HCT116 (cell line): ENCODE measurements at regions not wholly inside any gene's neighbourhood (a gene's known extent, or its start where the extent isn't known, plus 50 kb on each side); places are given as distances from the start of the nearest gene placed in this dataset.
A peak's percentile ranks its signal among the peaks of the same experiment; 100 is the strongest.

Experiments used
- ATAC-seq: fragments of 200-7000 bp; cut with Tn5 transposase; 2 replicates; pipeline ENCODE4 v1.9.1; 2020; ENCODE audit warnings: mild to moderate bottlenecking, moderate library complexity
- BruUV-seq: library from RNA; stranded (reverse); fragments of 400-500 nt; replicated peaks from 2 replicates; lab custom pipeline; 2021; lab: Mats Ljungman, UMichigan
- CTCF ChIA-PET: fragments of 300-600 bp; sonication (Branson Sonifier 250); formaldehyde crosslinking; loops from one replicate; lab custom pipeline; 2021; ENCODE audit warnings: antibody characterized with exemption; lab: Charles Lee
- POLR2A ChIA-PET: fragments of 300-600, 350-600 bp; sonication (Branson Sonifier 250); formaldehyde crosslinking; loops from one replicate; lab custom pipeline; 2021; ENCODE audit warnings: antibody characterized with exemption; lab: Charles Lee
- RAD21 ChIA-PET, 2 experiments: fragments of 300-600 bp; sonication (Branson Sonifier 250); formaldehyde crosslinking; loops; one replicate each; lab custom pipeline; 2023; ENCODE audit warnings: low total read pairs in 2 of 2; ENCODE audit not compliant: uncharacterized antibody in 2 of 2, unreplicated experiment in 2 of 2, low non-redundant PET in 1 of 2; lab: Charles Lee
- DNase-seq: peaks from one replicate; pipeline ENCODE4 v3.0.0-alpha.2; 2010; ENCODE audit warnings: low read depth, low spot score
- H2AFZ ChIP-seq: fragments of 200-600 bp; shearing (Covaris generic), sonication (generic); 2 replicates; pipeline ENCODE4 v1.6.1; 2017; ENCODE audit warnings: low read depth, mixed run types, mixed read lengths, antibody characterized with exemption, low read length; ENCODE audit not compliant: poor library complexity, severe bottlenecking
- H3K27ac ChIP-seq: 2 replicates; pipeline ENCODE4 v1.5.1; 2012; ENCODE audit warnings: low read depth, low read length
- H3K27me3 ChIP-seq: fragments of 200-600 bp; sonication (generic); 2 replicates; pipeline ENCODE4 v1.6.1; 2016; ENCODE audit warnings: mixed run types, low read length, mixed read lengths; ENCODE audit not compliant: insufficient read depth
- H3K36me3 ChIP-seq, 2 experiments: fragments of 200-500 bp in 1 of 2; fragments of 200-600 bp in 1 of 2; sonication (Bioruptor generic) in 1 of 2; sonication (generic) in 1 of 2; 2 replicates each; pipeline versions ENCODE4 v1.5.1 to v1.6.1; 2014 to 2016; ENCODE audit warnings: low read length in 2 of 2, inconsistent platforms in 1 of 2, mixed read lengths in 1 of 2, mixed run types in 1 of 2; ENCODE audit not compliant: insufficient read depth in 2 of 2, control insufficient read depth in 1 of 2
- H3K4me1 ChIP-seq, 2 experiments: fragments of 200-600 bp in 1 of 2; sonication (generic) in 1 of 2; 2 replicates each; pipeline versions ENCODE4 v1.5.1 to v1.6.1; 2012 to 2017; ENCODE audit warnings: low read length in 2 of 2, inconsistent platforms in 1 of 2, mild to moderate bottlenecking in 1 of 2, mixed read lengths in 1 of 2, mixed run types in 1 of 2, moderate library complexity in 1 of 2; ENCODE audit not compliant: insufficient read depth in 2 of 2, control insufficient read depth in 1 of 2
- H3K4me2 ChIP-seq: fragments of 200-600 bp; sonication (generic); 2 replicates; pipeline ENCODE4 v1.6.1; 2017; ENCODE audit warnings: mixed run types, low read length, mixed read lengths
- H3K4me3 ChIP-seq, 2 experiments: fragments of 200-600 bp in 1 of 2; sonication (generic) in 1 of 2; replicated peaks in 1 of 2; 2 replicates each; pipeline ENCODE4 v1.5.1; 2011 to 2016; ENCODE audit warnings: low read length in 2 of 2, control low read depth in 1 of 2, low read depth in 1 of 2, mild to moderate bottlenecking in 1 of 2, mixed read lengths in 1 of 2, mixed run types in 1 of 2
- H3K79me2 ChIP-seq: fragments of 200-600 bp; sonication (generic); 2 replicates; pipeline ENCODE4 v1.6.1; 2017; ENCODE audit warnings: mild to moderate bottlenecking, mixed run types, low read length, moderate library complexity, mixed read lengths; ENCODE audit not compliant: insufficient read depth
- H3K9ac ChIP-seq: fragments of 200-600 bp; sonication (generic); 2 replicates; pipeline ENCODE4 v1.6.1; 2016; ENCODE audit warnings: low read length, mixed read lengths
- H3K9me2 ChIP-seq: fragments of 200-600 bp; sonication (generic), shearing (Covaris generic); 2 replicates; pipeline ENCODE4 v1.6.1; 2017; ENCODE audit warnings: mixed run types, mild to moderate bottlenecking, moderate library complexity; ENCODE audit not compliant: insufficient read depth
- H3K9me3 ChIP-seq, 2 experiments: fragments of 200-500 bp in 1 of 2; fragments of 200-600 bp in 1 of 2; sonication (Bioruptor generic) in 1 of 2; sonication (generic) in 1 of 2; 2 replicates each; pipeline ENCODE4 v1.6.1; 2014 to 2017; ENCODE audit warnings: low read length in 2 of 2, mixed read lengths in 2 of 2, inconsistent platforms in 1 of 2, low read depth in 1 of 2, mild to moderate bottlenecking in 1 of 2, mixed run types in 1 of 2, moderate library complexity in 1 of 2; ENCODE audit not compliant: control insufficient read depth in 1 of 2, insufficient read depth in 1 of 2
- H4K20me1 ChIP-seq: fragments of 200-600 bp; sonication (generic), shearing (Covaris generic); 2 replicates; pipeline ENCODE4 v1.6.1; 2017; ENCODE audit warnings: mixed run types, mild to moderate bottlenecking, moderate library complexity; ENCODE audit not compliant: insufficient read depth
- CBX3 ChIP-seq: IDR thresholded peaks from 2 replicates; pipeline ENCODE4 v1.6.1; 2012; ENCODE audit warnings: low read depth
- CEBPB ChIP-seq: IDR thresholded peaks from 2 replicates; pipeline ENCODE4 v1.6.1; 2012; ENCODE audit warnings: low read depth
- EZH2 ChIP-seq: fragments of 200-600 bp; sonication (generic); IDR thresholded peaks from 2 replicates; pipeline ENCODE4 v1.6.1; 2017; ENCODE audit warnings: antibody characterized with exemption, mixed run types
- JUND ChIP-seq: IDR thresholded peaks from 2 replicates; pipeline ENCODE4 v1.6.1; 2012
- SP1 ChIP-seq: IDR thresholded peaks from 2 replicates; pipeline ENCODE4 v1.6.1; 2012; ENCODE audit warnings: low read depth
- SRF ChIP-seq: IDR thresholded peaks from 2 replicates; pipeline ENCODE4 v1.6.1; 2012; ENCODE audit warnings: low read depth
- ZFX ChIP-seq: fragments of 450-650 bp; IDR thresholded peaks from 2 replicates; pipeline ENCODE4 v1.6.1; 2017
- intact Hi-C: fragments of 100-400 bp; cut with micrococcal nuclease; formaldehyde crosslinking; loops from 2 replicates; pipeline ENCODE4 v1.10.0; 2022
- TF ChIP-seq, protein P1 (sequence below), 3 experiments: fragments of 200-600 bp in 1 of 3; sonication (generic) in 1 of 3; IDR thresholded peaks in 2 of 3; conservative IDR thresholded peaks in 1 of 3; 2 replicates each; pipeline ENCODE4 v1.5.1; 2012 to 2017; ENCODE audit warnings: low read depth in 2 of 3, low read length in 2 of 3, antibody characterized with exemption in 1 of 3, borderline replicate concordance in 1 of 3, control low read depth in 1 of 3, mild to moderate bottlenecking in 1 of 3, mixed read lengths in 1 of 3, mixed run types in 1 of 3, moderate library complexity in 1 of 3; ENCODE audit not compliant: insufficient read depth in 1 of 3
- TF ChIP-seq, protein P2 (sequence below): IDR thresholded peaks from 2 replicates; pipeline ENCODE4 v1.6.1; 2011; ENCODE audit warnings: mild to moderate bottlenecking, low read length, moderate library complexity; ENCODE audit not compliant: insufficient replicate concordance; ENCODE audit errors: extremely low read depth

DNA sequence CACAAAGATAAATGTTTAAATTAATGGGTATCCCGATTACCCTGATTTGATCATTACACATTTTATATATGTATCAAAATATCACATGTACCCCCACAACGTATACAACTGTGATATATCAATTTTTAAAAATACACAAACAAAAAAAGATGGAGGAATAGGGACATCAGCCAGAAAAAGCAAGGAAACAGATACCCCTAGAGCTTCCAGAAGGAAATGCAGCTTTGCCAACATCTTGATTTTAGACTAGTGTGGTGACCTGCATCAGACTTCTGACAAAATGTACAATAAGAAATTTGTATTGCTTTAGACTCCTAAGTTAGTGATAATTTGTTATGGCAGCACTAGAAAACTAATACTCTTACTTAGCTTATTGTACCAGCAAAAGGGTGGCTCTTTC is 483.8 kb downstream of the TUSC7 start:
- H3K9ac ChIP-seq = no peak overlapping the region
- no peak for TF ChIP-seq CEBPB
- TF ChIP-seq, protein P1, sequence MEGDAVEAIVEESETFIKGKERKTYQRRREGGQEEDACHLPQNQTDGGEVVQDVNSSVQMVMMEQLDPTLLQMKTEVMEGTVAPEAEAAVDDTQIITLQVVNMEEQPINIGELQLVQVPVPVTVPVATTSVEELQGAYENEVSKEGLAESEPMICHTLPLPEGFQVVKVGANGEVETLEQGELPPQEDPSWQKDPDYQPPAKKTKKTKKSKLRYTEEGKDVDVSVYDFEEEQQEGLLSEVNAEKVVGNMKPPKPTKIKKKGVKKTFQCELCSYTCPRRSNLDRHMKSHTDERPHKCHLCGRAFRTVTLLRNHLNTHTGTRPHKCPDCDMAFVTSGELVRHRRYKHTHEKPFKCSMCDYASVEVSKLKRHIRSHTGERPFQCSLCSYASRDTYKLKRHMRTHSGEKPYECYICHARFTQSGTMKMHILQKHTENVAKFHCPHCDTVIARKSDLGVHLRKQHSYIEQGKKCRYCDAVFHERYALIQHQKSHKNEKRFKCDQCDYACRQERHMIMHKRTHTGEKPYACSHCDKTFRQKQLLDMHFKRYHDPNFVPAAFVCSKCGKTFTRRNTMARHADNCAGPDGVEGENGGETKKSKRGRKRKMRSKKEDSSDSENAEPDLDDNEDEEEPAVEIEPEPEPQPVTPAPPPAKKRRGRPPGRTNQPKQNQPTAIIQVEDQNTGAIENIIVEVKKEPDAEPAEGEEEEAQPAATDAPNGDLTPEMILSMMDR (IDR thresholded peaks at IDR 0.05 in 2 of 3, conservative IDR thresholded peaks at IDR 0.05 in 1 of 3; ENCODE audit: borderline replicate concordance in 1 of 3, insufficient read depth in 1 of 3, low read depth in 2 of 3, low read length in 2 of 3) = peak in 1 of 3 experiments; percentile 9; a peak in 2 of 6 replicates
- intact Hi-C loops = no loop called here
- no TSS peak for BruUV-seq
- no peak overlapping the region for H2AFZ ChIP-seq
- no peak for ATAC-seq
- no peak for DNase-seq
- no peaks in the 10 kb centered on the region for H3K27me3 ChIP-seq
- H3K9me3 ChIP-seq = no peaks in the 10 kb centered on the region; a peak in 1 of 4 replicates
- no peaks in the 10 kb centered on the region for H3K36me3 ChIP-seq
- no peak overlapping the region for H3K4me2 ChIP-seq
- H3K4me1 ChIP-seq = no peaks in the 10 kb centered on the region
- CTCF ChIA-PET = no interaction called here
- H3K27ac ChIP-seq = no peak overlapping the region
- no peaks in the 10 kb centered on the region for H3K9me2 ChIP-seq
- POLR2A ChIA-PET = interaction anchor here (0.7 kb wide), 1 partner anchor 190 kb away, joined by 4 read pairs; no protein-coding TSS in a partner anchor
- RAD21 ChIA-PET = no interaction called here
- no peak overlapping the region for H3K4me3 ChIP-seq
- H3K79me2 ChIP-seq = no peaks in the 10 kb centered on the region
- H4K20me1 ChIP-seq = no peaks in the 10 kb centered on the region

DNA sequence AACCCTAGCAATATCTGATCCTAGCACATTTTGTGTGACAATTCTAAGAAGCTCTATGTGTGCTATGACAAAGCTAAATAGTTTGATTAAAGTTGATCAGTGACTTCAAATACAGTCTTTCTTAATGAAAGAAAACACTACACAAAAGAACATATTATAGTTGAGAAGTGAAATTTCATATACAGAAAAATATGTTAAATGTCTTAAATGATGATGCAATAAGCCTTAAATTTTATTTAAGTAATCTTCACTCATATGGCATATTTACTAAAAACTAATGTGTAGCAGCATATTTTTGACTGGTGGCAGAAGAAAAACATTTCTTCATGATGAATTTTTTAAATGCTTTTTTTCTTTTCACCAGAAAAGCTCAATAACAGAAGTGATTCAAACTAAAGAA is 485.5 kb downstream of the TUSC7 start:
- CTCF ChIA-PET = no interaction called here
- Histone ChIP-seq H3K9me3 (peaks cover 0 to 4% of the 10 kb centered on the region in 2 experiments; a peak in 1 of 4 replicates), H3K9ac (no peak overlapping the region), H2AFZ (no peak overlapping the region), H3K4me3 (no peak overlapping the region), H3K79me2 (no peaks in the 10 kb centered on the region), H3K36me3 (no peaks in the 10 kb centered on the region), H3K27ac (no peak overlapping the region), H3K9me2 (no peaks in the 10 kb centered on the region), H3K27me3 (no peaks in the 10 kb centered on the region)
- no peak for DNase-seq
- no TSS peak for BruUV-seq
- RAD21 ChIA-PET = no interaction called here
- TF ChIP-seq SP1 = no peak
- TF ChIP-seq ZFX = no peak
- no peak for TF ChIP-seq CEBPB
- TF ChIP-seq CBX3 = no peak
- TF ChIP-seq, protein P2, sequence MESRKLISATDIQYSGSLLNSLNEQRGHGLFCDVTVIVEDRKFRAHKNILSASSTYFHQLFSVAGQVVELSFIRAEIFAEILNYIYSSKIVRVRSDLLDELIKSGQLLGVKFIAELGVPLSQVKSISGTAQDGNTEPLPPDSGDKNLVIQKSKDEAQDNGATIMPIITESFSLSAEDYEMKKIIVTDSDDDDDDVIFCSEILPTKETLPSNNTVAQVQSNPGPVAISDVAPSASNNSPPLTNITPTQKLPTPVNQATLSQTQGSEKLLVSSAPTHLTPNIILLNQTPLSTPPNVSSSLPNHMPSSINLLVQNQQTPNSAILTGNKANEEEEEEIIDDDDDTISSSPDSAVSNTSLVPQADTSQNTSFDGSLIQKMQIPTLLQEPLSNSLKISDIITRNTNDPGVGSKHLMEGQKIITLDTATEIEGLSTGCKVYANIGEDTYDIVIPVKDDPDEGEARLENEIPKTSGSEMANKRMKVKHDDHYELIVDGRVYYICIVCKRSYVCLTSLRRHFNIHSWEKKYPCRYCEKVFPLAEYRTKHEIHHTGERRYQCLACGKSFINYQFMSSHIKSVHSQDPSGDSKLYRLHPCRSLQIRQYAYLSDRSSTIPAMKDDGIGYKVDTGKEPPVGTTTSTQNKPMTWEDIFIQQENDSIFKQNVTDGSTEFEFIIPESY = no peak
- TF ChIP-seq EZH2 = no peak
- TF ChIP-seq, protein P1 (IDR thresholded peaks at IDR 0.05 in 2 of 3, conservative IDR thresholded peaks at IDR 0.05 in 1 of 3; ENCODE audit: borderline replicate concordance in 1 of 3, insufficient read depth in 1 of 3, low read depth in 2 of 3, low read length in 2 of 3) = no peak
- TF ChIP-seq SRF = no peak
- TF ChIP-seq JUND = no peak
- TF ChIP-seq, all 23 proteins: peak for 0
- Histone ChIP-seq H3K4me2 (no peak overlapping the region), H3K4me1 (no peaks in the 10 kb centered on the region), H4K20me1 (no peaks in the 10 kb centered on the region)
- POLR2A ChIA-PET = no interaction called here
- intact Hi-C loops = no loop called here
- no peak for ATAC-seq
